ENCODE measurements at regions not wholly inside any gene's neighbourhood (a gene's known extent, or its start where the extent isn't known, plus 50 kb on each side); places are given as distances from the start of the nearest gene placed in this dataset.

DNA sequence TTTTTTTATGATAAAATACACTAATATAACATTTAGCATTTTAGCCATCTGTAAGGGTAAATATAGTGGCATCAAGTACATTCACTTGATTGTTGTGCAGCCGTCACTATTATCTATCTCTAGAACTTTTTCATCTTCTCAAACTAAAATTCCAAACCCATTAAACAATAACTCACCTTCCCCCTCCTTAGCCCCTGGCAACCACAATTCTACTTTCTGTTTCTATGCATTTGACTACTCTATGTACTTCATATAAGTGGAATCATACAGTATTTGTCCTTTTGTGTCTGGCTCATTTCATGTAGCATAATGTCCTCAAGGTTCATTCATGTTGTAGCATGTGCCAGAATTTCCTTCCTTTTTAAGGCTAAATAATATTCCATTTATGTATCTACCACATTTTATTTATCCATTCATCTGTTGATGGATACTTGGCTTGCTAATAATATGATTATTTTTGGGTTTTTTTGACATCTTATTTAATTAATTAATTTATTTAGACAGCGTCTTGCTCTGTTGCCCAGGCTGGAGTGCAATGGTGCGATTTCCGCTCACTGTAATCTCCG lies 69.6 kb upstream of the MACF1 start:
- H3K36me3 ChIP-seq (ENCODE audit: control insufficient read depth in 1 of 2, insufficient read depth in 2 of 2, low read length in 2 of 2), result no peaks in the 10 kb centered on the region
- H3K9ac ChIP-seq (ENCODE audit: low read depth in 1 of 2, low read length in 2 of 2), result no peak overlapping the region
- no peak overlapping the region for H3K27ac ChIP-seq (ENCODE audit: low read depth, low read length)
- H3K4me3 ChIP-seq (ENCODE audit: low read depth in 1 of 2, low read length in 2 of 2), result no peak overlapping the region
- peaks cover 0 to 12% of the 10 kb centered on the region in 2 donors for H3K4me1 ChIP-seq (ENCODE audit: control insufficient read depth in 1 of 2, insufficient read depth in 2 of 2, low read length in 2 of 2)
- H3K27me3 ChIP-seq (ENCODE audit: control insufficient read depth in 1 of 2, insufficient read depth in 2 of 2, low read length in 2 of 2), result no peaks in the 10 kb centered on the region
- H3K9me3 ChIP-seq (ENCODE audit: control insufficient read depth in 1 of 2, low read length in 2 of 2), result no peaks in the 10 kb centered on the region

DNA sequence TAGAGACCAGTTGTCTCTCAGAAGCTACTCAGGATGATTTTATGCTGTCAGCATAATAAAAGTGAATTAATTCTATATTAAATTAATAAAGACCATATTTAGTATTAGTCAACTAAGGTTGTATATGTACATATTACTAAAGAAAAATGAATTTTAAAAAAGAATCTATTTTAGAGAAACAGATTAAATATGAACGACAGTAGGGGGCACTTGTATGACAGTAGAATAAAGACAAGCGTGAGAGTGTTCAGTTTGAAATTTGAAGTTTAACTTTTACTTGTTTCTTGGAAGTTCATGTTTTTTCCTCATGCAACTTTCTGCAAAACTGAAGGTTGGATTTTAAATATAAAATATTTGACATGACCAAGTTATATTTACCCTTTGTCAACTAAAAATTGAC lies 67.9 kb upstream of the MACF1 start:
- Histone ChIP-seq H3K4me1 (ENCODE audit: control insufficient read depth in 1 of 2, insufficient read depth in 2 of 2, low read length in 2 of 2) (peaks cover 0 to 12% of the 10 kb centered on the region in 2 donors), H3K36me3 (ENCODE audit: control insufficient read depth in 1 of 2, insufficient read depth in 2 of 2, low read length in 2 of 2) (no peaks in the 10 kb centered on the region), H3K27ac (ENCODE audit: low read depth, low read length) (no peak overlapping the region), H3K27me3 (ENCODE audit: control insufficient read depth in 1 of 2, insufficient read depth in 2 of 2, low read length in 2 of 2) (no peaks in the 10 kb centered on the region), H3K4me3 (ENCODE audit: low read depth in 1 of 2, low read length in 2 of 2) (no peak overlapping the region), H3K9ac (ENCODE audit: low read depth in 1 of 2, low read length in 2 of 2) (no peak overlapping the region), H3K9me3 (ENCODE audit: control insufficient read depth in 1 of 2, low read length in 2 of 2) (no peaks in the 10 kb centered on the region)

DNA sequence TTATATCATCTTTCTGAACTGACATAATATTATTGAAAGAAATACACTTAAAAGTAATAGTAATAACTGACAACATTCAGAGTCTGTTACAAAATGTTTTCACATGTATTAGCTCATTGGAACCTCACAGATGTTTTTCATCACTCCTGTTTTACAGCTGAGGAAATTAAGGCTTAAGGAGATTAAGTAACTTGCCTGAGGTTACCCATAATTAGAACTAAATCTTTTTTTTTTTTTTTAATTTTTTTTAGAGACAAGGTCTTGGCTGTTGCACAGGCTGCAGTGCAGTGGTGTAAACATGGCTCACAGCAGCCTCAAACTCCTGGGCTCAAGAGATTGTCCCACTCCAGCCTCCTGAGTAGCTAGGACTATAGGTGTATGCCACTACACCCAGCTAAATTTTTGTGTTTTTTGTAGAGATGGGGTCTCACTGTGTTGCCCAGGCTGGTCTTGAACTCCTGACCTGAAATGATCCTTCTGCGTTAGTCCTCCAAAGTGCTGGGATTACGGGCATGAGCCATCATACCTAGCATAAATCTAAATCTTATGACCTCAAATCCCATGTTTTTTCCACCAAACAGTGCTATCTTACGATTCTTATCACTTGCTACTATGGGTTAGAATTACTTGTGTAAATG lies 64.7 kb upstream of the MACF1 start:
- Histone ChIP-seq H3K36me3 (ENCODE audit: control insufficient read depth in 1 of 2, insufficient read depth in 2 of 2, low read length in 2 of 2) (no peaks in the 10 kb centered on the region), H3K9me3 (ENCODE audit: control insufficient read depth in 1 of 2, low read length in 2 of 2) (no peaks in the 10 kb centered on the region), H3K4me3 (ENCODE audit: low read depth in 1 of 2, low read length in 2 of 2) (no peak overlapping the region), H3K4me1 (ENCODE audit: control insufficient read depth in 1 of 2, insufficient read depth in 2 of 2, low read length in 2 of 2) (peaks cover 5 to 6% of the 10 kb centered on the region in 2 donors), H3K27me3 (ENCODE audit: control insufficient read depth in 1 of 2, insufficient read depth in 2 of 2, low read length in 2 of 2) (no peaks in the 10 kb centered on the region), H3K27ac (ENCODE audit: low read depth, low read length) (no peak overlapping the region), H3K9ac (ENCODE audit: low read depth in 1 of 2, low read length in 2 of 2) (no peak overlapping the region)

DNA sequence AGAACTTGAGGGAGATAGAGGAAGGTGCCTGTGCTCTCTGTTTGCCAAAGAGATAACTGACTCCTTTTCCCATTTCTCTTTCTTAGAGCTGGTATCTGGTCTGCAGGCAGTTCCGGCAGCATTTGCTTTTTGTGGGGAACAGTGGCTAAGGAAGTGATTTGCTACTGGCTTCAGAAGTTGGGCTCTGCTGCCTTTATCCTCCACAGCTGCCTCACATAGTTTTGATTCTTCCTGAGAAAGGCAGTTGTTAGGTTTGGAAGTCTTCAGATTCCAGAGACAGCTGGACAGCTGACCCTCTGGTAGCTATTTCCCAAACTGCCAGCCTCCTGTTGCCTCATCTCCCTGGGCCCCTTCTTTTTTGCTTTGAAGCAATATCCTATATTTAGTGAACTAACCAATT lies 62.6 kb upstream of the MACF1 start:
- Histone ChIP-seq H3K4me1 (ENCODE audit: control insufficient read depth in 1 of 2, insufficient read depth in 2 of 2, low read length in 2 of 2) (peaks cover 5 to 6% of the 10 kb centered on the region in 2 donors), H3K36me3 (ENCODE audit: control insufficient read depth in 1 of 2, insufficient read depth in 2 of 2, low read length in 2 of 2) (no peaks in the 10 kb centered on the region), H3K27me3 (ENCODE audit: control insufficient read depth in 1 of 2, insufficient read depth in 2 of 2, low read length in 2 of 2) (no peaks in the 10 kb centered on the region), H3K27ac (ENCODE audit: low read depth, low read length) (no peak overlapping the region), H3K4me3 (ENCODE audit: low read depth in 1 of 2, low read length in 2 of 2) (no peak overlapping the region), H3K9me3 (ENCODE audit: control insufficient read depth in 1 of 2, low read length in 2 of 2) (no peaks in the 10 kb centered on the region), H3K9ac (ENCODE audit: low read depth in 1 of 2, low read length in 2 of 2) (no peak overlapping the region)

DNA sequence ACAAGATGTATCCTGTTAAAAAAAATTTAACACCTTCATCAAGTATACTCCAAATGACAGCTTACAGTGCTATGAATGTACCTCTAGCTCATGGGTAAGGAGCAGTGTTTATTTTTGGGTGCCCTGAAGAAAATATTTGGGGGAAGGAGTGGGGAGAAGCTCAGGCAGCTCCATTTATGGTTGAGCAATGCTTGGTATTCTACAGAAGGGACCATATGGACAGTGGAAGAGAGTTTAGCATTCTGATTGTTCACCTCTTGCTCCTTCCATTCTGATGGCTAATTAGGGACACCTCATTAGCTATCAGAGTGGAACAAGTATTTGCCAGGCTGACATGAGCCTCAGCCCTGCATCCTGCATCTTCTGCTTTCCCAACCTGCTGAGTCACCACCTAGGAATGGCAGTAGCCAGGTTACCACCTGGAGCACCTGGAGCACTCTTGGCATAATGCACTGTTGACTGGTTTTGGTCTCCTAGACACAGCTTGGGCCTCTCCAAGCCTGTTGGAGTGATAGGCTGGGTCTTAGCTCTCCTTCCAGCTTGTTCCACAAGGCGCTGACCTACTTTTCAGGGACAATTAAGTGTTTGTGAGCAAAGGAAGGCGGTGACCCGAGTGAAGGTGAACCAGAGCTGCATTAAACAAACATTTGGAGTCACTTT lies 62.0 kb upstream of the MACF1 start:
- Histone ChIP-seq H3K27me3 (ENCODE audit: control insufficient read depth in 1 of 2, insufficient read depth in 2 of 2, low read length in 2 of 2) (no peaks in the 10 kb centered on the region), H3K27ac (ENCODE audit: low read depth, low read length) (no peak overlapping the region), H3K4me1 (ENCODE audit: control insufficient read depth in 1 of 2, insufficient read depth in 2 of 2, low read length in 2 of 2) (peaks cover 5 to 6% of the 10 kb centered on the region in 2 donors), H3K4me3 (ENCODE audit: low read depth in 1 of 2, low read length in 2 of 2) (no peak overlapping the region), H3K9ac (ENCODE audit: low read depth in 1 of 2, low read length in 2 of 2) (no peak overlapping the region), H3K9me3 (ENCODE audit: control insufficient read depth in 1 of 2, low read length in 2 of 2) (no peaks in the 10 kb centered on the region), H3K36me3 (ENCODE audit: control insufficient read depth in 1 of 2, insufficient read depth in 2 of 2, low read length in 2 of 2) (no peaks in the 10 kb centered on the region)

DNA sequence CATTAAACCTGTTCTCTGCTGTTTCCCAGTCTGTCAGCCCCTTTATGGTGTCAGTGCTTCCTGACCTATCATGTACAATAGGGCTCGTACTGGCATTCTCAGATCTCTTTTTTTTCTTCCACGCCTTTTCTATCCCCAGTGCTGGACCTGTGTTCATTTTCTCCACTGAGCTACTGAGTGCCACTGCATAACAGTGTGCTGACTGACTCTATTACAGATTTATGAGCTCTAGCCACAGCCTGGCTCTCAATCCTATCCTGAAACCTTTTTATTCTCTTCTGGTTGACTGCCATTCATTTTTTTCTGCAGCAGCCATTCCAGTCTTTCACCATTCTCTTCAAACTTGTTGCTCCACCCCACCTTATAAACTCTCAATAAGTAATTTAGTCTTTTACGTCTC lies 59.6 kb upstream of the MACF1 start:
- Histone ChIP-seq H3K27me3 (ENCODE audit: control insufficient read depth in 1 of 2, insufficient read depth in 2 of 2, low read length in 2 of 2) (no peaks in the 10 kb centered on the region), H3K4me3 (ENCODE audit: low read depth in 1 of 2, low read length in 2 of 2) (no peak overlapping the region), H3K4me1 (ENCODE audit: control insufficient read depth in 1 of 2, insufficient read depth in 2 of 2, low read length in 2 of 2) (peaks cover 5 to 6% of the 10 kb centered on the region in 2 donors), H3K36me3 (ENCODE audit: control insufficient read depth in 1 of 2, insufficient read depth in 2 of 2, low read length in 2 of 2) (no peaks in the 10 kb centered on the region), H3K27ac (ENCODE audit: low read depth, low read length) (no peak overlapping the region), H3K9me3 (ENCODE audit: control insufficient read depth in 1 of 2, low read length in 2 of 2) (no peaks in the 10 kb centered on the region), H3K9ac (ENCODE audit: low read depth in 1 of 2, low read length in 2 of 2) (no peak overlapping the region)

DNA sequence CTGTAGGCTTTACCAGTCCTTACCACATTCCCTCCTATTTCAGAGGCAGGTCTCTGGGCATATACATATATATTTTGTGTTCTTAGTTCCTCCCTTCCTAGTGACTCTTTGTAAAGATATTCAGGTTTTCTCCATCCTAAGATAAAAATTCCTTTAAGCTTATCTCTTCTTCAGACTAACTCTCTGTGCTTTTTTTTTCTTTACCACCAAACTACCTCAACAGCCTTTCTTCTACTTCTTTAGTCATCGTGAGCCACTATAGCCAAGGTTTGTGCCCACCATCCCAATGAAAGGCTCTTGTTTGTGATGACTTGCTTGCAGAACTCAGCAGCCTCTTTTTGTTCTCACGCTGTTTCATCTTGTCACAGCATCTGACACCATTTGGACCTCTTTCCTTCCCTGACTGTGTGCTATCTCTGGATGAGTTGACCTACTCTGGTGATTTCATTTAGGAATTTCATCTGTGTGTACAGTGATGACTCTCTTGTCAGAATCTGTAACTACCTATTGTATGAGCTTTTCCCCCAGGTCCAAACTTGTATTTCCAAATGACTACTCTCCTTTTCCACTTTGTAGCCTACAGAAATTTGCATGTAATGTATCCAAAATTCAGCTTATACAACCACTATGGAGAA lies 59.0 kb upstream of the MACF1 start:
- no peak overlapping the region for H3K4me3 ChIP-seq (ENCODE audit: low read depth in 1 of 2, low read length in 2 of 2)
- no peaks in the 10 kb centered on the region for H3K36me3 ChIP-seq (ENCODE audit: control insufficient read depth in 1 of 2, insufficient read depth in 2 of 2, low read length in 2 of 2)
- no peaks in the 10 kb centered on the region for H3K27me3 ChIP-seq (ENCODE audit: control insufficient read depth in 1 of 2, insufficient read depth in 2 of 2, low read length in 2 of 2)
- no peak overlapping the region for H3K27ac ChIP-seq (ENCODE audit: low read depth, low read length)
- peaks cover 5 to 6% of the 10 kb centered on the region in 2 donors for H3K4me1 ChIP-seq (ENCODE audit: control insufficient read depth in 1 of 2, insufficient read depth in 2 of 2, low read length in 2 of 2)
- no peak overlapping the region for H3K9ac ChIP-seq (ENCODE audit: low read depth in 1 of 2, low read length in 2 of 2)
- no peaks in the 10 kb centered on the region for H3K9me3 ChIP-seq (ENCODE audit: control insufficient read depth in 1 of 2, low read length in 2 of 2)

DNA sequence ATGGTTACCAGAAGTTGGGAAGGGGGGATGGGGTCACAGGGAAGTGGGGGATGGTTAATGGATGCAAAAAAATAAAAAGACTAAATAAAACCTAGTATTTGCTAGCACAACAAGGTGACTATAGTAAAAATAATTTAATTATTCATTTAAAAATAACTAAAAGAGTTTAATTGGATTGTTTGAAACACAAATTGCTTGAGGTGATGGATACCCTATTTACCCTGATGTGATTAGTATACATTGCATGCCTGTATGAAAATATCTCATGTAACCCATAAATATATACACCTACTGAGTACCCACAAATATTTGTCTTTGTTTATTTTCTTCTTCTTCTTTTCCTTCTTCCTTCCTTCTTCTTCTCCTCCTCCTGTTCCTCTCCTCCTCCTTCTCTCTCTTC lies 57.8 kb upstream of the MACF1 start:
- H3K9ac ChIP-seq (ENCODE audit: low read depth in 1 of 2, low read length in 2 of 2), result no peak overlapping the region
- H3K4me3 ChIP-seq (ENCODE audit: low read depth in 1 of 2, low read length in 2 of 2), result no peak overlapping the region
- H3K27ac ChIP-seq (ENCODE audit: low read depth, low read length), result no peak overlapping the region
- H3K36me3 ChIP-seq (ENCODE audit: control insufficient read depth in 1 of 2, insufficient read depth in 2 of 2, low read length in 2 of 2), result no peaks in the 10 kb centered on the region
- no peaks in the 10 kb centered on the region for H3K9me3 ChIP-seq (ENCODE audit: control insufficient read depth in 1 of 2, low read length in 2 of 2)
- H3K27me3 ChIP-seq (ENCODE audit: control insufficient read depth in 1 of 2, insufficient read depth in 2 of 2, low read length in 2 of 2), result no peaks in the 10 kb centered on the region
- H3K4me1 ChIP-seq (ENCODE audit: control insufficient read depth in 1 of 2, insufficient read depth in 2 of 2, low read length in 2 of 2), result peaks cover 5 to 6% of the 10 kb centered on the region in 2 donors

DNA sequence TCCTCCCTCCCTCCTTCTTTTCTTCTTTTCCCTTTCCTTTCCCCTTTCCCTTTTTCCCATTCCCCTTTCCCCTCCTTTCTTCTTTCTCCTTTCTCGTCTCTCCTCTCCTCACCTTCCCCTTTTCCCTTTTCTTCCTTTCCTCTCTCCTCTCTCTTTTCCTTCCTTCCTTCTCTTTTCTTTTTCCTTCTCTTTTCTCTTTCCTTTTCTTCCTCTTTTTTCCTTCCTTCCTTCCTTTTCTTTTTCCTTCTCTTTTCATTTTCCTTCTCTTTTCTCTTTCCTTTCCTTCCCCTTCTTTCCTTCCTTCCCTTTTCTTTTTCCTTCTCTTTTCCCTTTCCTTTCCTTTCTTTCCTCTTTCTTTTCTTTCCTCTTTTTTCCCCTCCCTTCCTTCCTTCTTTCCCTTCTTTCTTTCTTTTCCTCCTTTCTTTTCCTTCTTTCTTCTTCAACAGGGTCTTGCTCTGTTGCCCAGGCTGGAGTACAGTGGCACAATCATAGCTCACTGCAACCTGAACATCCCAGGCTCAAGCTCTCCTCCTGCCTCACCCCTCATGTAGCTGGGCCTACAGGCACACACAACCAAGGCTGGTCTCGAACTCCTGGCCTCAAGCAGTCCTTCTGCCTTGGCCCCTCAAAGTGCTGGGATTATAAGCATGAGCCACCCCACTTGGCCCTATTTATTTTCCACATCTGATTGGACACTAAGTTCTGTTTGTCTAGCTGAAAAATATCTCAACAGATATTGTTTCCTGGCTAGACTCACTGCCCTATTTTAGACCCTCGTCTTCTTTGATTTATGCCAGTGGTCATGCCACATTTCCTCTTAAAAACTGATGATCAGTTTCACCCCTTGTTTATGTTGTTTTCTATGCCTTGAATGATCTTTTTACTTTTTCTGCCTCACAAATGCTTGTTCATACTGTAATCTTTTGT lies 57.1 kb upstream of the MACF1 start:
- H3K4me1 ChIP-seq (ENCODE audit: control insufficient read depth in 1 of 2, insufficient read depth in 2 of 2, low read length in 2 of 2), result peaks cover 5 to 8% of the 10 kb centered on the region in 2 donors
- no peaks in the 10 kb centered on the region for H3K36me3 ChIP-seq (ENCODE audit: control insufficient read depth in 1 of 2, insufficient read depth in 2 of 2, low read length in 2 of 2)
- H3K27me3 ChIP-seq (ENCODE audit: control insufficient read depth in 1 of 2, insufficient read depth in 2 of 2, low read length in 2 of 2), result no peaks in the 10 kb centered on the region
- H3K9me3 ChIP-seq (ENCODE audit: control insufficient read depth in 1 of 2, low read length in 2 of 2), result no peaks in the 10 kb centered on the region
- H3K4me3 ChIP-seq (ENCODE audit: low read depth in 1 of 2, low read length in 2 of 2), result no peak overlapping the region
- H3K27ac ChIP-seq (ENCODE audit: low read depth, low read length), result no peak overlapping the region
- no peak overlapping the region for H3K9ac ChIP-seq (ENCODE audit: low read depth in 1 of 2, low read length in 2 of 2)

Data from duodenal mucosa (tissue), 2 donors.